Hematopoietic multipotent progenitor cell treated with erythropoietin and hydrocortisone succinate and interleukin-3 and kit ligand, for 6 days (in vitro differentiated cells): ENCODE measurements at regions not wholly inside any gene's neighbourhood (a gene's known extent, or its start where the extent isn't known, plus 50 kb on each side); places are given as distances from the start of the nearest gene placed in this dataset.

ENCODE experiments used
- DNase-seq: peaks from one replicate; pipeline ENCODE4 v3.0.0-alpha.2; 2015

GRCh38 chr16:5557448-5557847 lies 459.9 kb upstream of the EEF2KMT start:
- DNase-seq: no peak

DNA sequence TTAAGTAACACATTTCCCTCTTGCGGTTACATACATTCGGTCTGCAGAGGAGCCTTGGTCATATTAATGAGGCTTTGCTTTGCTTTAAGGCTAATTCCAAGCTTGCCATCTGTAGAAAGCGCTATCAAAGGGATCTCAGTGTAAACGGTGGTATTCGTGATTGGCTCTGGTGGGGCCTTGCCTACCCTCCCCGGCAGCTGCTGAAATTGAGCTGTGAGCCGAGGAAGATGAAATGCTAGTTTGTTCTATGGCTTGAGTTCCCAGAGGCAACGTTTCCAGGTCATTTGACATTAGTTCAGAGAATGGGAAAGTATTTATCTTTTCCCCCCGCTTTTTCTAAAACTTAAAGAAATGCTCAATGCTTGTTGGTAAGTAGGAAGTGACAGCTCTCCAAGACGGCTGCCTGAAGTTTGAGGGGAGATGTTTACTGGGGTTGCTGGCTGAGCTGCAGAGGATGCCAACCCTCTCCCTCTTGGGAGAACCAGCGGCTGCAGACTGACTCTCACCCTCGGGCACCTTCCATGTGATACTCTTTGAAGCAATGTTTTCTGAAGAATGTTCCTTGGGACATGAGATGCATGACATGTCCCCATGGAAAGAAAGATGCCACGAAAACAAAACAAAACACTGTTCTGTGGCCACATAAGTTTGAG lies 458.7 kb upstream of the EEF2KMT start:
- no peak for DNase-seq

- no peak for DNase-seq
Observed at GRCh38 chr16:5551909-5552308, 454.3 kb upstream of the EEF2KMT start.

- DNase-seq: no peak
Observed at GRCh38 chr16:5549802-5550201, 452.2 kb upstream of the EEF2KMT start.

- DNase-seq: no peak
Observed at GRCh38 chr16:5541356-5541755, 443.8 kb upstream of the EEF2KMT start.

- DNase-seq: no peak
Observed at GRCh38 chr16:5537347-5537746, 439.8 kb upstream of the EEF2KMT start.

- DNase-seq: no peak
Observed at GRCh38 chr16:5533321-5533888, 435.8 kb upstream of the EEF2KMT start.

- no peak for DNase-seq
Observed at GRCh38 chr16:5527817-5528216, 430.2 kb upstream of the EEF2KMT start.

DNA sequence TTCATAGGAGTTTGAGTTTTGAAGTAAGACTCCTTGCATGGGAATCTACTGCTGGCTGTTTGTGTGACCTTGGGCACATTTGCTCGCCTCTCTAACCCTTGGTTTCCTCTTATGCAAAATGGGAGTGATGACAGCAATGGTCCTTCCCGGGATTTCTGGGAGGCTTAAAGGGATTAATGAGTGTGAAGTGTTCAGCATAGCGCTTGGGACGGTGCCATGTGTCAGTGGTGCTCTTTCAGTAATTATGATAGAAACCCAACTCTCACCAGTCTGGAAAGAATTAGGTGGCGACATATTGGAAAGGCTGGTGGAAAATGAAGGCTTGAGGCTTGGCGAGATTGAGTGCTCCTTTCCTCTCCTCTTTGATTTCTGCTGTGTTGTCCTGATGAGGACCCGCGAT lies 429.2 kb upstream of the EEF2KMT start:
- DNase-seq: no peak

DNA sequence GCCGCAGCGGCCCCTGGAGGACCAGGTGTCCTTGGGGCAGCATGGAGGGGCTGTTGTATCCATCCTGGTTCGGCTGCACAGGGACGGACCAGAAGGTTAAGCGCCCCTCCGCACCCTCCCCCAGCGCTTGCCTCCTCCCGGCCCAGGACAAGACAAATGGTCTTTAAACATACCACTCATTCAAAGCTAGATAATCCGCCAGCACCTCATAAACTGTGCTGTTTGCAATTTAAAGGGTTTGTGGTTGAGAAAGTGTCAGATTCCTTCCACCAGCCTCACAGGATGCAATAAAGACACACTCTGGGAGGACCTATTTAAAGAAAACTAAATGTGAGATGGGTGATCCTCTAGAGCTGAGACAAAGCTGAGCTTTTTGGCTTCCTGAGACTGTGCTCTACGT lies 426.2 kb upstream of the EEF2KMT start:
- no peak for DNase-seq

DNA sequence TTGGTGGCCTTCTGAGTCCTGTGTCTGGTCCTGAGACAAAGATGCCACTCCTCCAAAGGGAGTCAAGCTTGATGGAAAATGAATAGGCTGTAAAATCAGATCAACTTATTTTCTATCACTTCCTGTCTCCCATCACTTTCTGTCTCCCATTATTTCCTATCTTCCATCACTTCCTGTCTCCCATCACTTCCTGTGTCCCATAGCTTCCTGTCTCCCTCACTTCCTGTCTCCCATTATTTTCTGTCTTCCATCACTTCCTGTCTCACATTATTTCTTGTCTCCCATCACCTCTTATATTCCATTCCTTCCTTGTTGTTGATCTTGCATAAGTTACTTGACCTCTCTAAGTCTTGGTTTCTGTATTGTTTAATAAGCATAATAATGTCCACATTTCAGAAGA lies 418.5 kb upstream of the EEF2KMT start:
- no peak for DNase-seq

GRCh38 chr16:5512014-5512413 lies 414.4 kb upstream of the EEF2KMT start:
- no peak for DNase-seq

DNA sequence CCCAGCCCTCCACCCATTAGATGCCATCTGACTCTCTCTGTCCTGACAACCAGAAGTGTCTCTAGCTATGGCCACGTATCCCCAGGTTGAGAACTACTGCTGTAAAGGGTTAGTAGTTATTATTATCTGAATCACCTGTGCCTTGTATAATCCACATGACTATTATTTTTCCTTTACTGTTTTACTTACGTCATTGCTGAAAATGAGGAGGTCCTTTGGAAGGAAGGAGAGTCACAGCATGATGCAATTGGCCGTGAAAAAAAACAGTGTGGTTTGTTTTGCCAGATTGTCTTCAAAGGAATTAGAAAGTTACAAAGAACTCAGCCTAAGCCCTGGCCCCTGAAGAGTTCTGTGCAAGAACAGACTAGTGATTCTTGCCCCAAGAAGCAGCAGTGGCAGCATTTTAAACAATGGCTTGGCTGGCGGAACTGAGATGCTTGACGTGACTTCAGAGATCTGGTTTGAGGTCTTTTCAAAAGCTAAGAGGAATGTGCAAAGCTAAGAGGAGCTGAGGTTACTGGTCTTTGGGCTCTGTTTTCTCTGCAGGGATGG lies 413.3 kb upstream of the EEF2KMT start:
- DNase-seq: no peak

DNA sequence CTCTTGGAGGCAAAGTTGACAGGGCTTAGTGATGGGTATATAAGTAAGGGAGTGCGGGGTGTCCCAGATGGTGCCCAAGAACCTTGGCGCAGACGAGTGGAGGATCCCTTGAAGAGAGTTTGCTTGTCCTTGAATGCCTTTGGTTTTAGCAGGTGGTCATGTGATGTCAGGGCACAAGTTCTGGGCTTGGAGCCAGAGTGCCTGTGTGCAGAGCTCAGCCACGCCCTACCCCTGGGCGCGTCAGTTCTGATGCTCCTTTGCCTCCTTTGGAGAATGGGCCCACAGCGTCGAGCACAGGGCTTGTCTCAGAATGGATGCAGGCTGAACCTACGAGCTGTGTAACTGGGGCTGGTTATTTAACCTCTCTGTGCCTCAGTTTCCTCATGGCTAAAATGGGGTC lies 412.2 kb upstream of the EEF2KMT start:
- DNase-seq: peak; percentile 48

GRCh38 chr16:5509336-5509735 lies 411.7 kb upstream of the EEF2KMT start:
- no peak for DNase-seq

- DNase-seq: peak; percentile 15
Observed at GRCh38 chr16:5508371-5508770, 410.8 kb upstream of the EEF2KMT start.

DNA sequence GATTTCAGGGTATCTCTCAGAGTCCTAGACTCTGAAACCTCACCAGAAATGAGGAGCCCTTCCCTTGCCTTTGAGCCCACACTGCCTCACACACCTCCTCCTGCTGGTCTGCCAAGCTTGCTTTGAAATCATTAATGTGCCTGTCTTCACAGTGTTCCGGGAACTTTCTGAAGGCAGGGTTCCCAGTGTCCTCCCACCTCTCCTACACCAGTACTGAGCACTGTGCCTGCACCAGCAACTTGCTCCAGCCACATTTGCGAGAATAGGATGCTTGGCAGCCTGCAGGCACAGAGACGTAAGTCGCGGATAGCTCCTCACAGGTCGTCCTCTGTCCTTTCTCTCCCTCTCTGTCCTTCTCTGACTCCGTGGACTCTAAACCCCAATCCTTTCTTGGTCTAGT lies 408.4 kb upstream of the EEF2KMT start:
- no peak for DNase-seq

DNA sequence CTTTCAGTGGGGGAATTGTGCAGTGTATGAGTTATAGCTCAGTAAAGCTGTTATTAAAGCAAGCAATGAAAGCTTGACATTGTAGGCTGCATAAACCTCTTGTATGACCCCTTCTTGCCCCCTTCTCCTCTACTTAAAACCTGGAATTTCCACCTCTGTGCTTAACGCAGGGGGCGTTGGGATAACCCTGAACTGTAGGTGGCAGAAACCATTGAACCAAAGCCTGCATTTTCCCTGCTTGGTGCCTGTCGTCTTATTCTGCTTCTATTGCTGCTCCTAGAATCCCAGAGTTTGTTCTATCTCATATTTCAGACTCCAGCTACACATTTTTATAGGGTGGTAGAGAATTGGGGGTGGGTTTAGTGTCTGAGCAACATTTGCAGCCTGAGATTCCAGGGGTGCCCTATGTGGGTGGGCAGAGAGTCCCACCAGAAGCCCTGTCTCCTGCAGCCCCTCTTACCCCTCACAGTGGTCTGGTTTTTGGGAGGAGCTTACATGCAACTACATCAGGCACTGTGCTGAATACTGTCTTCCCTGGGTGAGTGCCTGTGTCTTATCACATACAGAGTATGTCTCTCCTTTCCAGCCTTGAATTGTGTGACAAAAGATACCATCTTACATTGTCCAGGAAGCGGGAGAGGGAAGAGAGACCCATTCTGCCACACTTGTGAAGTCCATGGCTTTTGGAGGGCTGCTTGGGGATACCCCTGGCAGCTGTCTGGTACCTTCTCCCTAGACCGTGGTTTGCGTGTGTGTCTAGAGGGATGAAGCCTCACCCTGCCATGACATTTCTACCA lies 407.7 kb upstream of the EEF2KMT start:
- no peak for DNase-seq

- DNase-seq: no peak
Observed at GRCh38 chr16:5504064-5504781, 406.6 kb upstream of the EEF2KMT start.

GRCh38 chr16:5502944-5503343 lies 405.3 kb upstream of the EEF2KMT start:
- DNase-seq: no peak

- peak; percentile 35 for DNase-seq
Observed at GRCh38 chr16:5502467-5502869, 404.9 kb upstream of the EEF2KMT start.

DNA sequence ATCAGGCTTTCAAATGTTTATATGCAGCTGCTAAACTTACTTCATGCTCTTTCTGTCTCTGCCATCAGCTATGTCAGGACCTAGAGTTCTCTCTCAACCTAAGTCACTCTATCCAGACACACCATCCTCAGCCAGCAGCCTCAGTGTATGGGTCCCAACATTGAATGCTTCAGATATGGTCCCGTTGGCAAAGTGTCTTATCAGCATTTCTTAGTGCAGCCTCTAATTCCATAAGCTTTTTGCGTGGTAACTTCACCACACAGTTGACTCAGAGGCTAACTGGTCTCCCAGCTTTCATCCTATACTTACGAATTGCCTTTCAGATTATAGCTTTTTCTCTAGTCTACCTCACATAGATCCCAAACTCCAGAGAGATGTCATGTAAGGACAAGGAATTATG lies 402.9 kb upstream of the EEF2KMT start:
- DNase-seq: no peak

GRCh38 chr16:5498562-5498961 lies 401.0 kb upstream of the EEF2KMT start:
- DNase-seq: no peak
